ENCODE measurements at regions not wholly inside any gene's neighbourhood (a gene's known extent, or its start where the extent isn't known, plus 50 kb on each side); places are given as distances from the start of the nearest gene placed in this dataset.

DNA sequence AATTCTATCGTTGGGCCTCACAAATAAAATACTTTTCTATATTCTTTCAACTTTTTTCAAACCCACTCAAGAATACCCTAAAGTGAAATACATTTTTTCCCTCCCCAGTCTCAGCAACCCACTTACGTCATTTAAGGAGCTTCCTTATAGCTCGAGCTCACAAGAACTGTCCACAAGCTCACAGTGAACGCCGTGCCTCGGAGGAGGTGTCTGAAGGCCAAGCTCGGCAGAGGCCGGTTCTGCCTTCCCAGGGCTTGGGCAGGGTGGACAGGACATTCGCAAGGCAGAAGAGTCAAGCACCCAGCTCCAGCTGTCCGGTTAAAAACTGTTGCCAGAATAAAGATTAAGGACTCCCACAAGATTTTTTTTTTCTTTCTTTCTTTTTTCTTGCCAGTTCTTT lies 802.3 kb downstream of the QKI start:
- H3K4me1 ChIP-seq (ENCODE audit: control insufficient read depth, insufficient read depth, low read length): no peaks in the 10 kb centered on the region
- 64% methylated on average over 7 of the region's 10 CpGs; no CpG with 5 or more reads in 1 of the 2 experiments for WGBS, 2 experiments (ENCODE audit: extremely low coverage in 2 of 2, insufficient read length in 1 of 2)
- no peak overlapping the region for H2BK5ac ChIP-seq (ENCODE audit: low read depth, low read length, poor library complexity, severe bottlenecking)
- no peak overlapping the region for H3K9ac ChIP-seq (ENCODE audit: low read depth, low read length)
- no peak overlapping the region for H2BK15ac ChIP-seq (ENCODE audit: low read depth, low read length)
- ChIA-PET POLR2A (ENCODE audit: unreplicated experiment) (no interaction called here), CTCF (no interaction called here)
- H3K14ac ChIP-seq (replicated peaks; ENCODE audit: low read depth, low read length): no peak overlapping the region
- DNase-seq (no peak), ATAC-seq (ENCODE audit: low read depth) (no peak)
- H3K4me2 ChIP-seq (ENCODE audit: low read depth, low read length): no peak overlapping the region
- H3K9me3 ChIP-seq (ENCODE audit: control insufficient read depth, insufficient read depth, low read length): peaks cover 21% of the 10 kb centered on the region
- H4K20me1 ChIP-seq (ENCODE audit: insufficient read depth, low read length): no peaks in the 10 kb centered on the region
- intact Hi-C loops (cut with micrococcal nuclease) (no loop called here), dilution Hi-C loops (cut with HindIII; ENCODE audit: low sequenced_read_pairs, unreplicated experiment) (no loop called here), in situ Hi-C loops (cut with MboI; ENCODE audit: low sequenced_read_pairs) (no loop called here)
- no peak overlapping the region for H4K5ac ChIP-seq (ENCODE audit: low read depth, low read length)
- no peak overlapping the region for H2BK20ac ChIP-seq (ENCODE audit: low read depth, low read length)
- no peak overlapping the region for H2AK9ac ChIP-seq (replicated peaks; ENCODE audit: low read depth, low read length, poor library complexity)
- no peak overlapping the region for H2AFZ ChIP-seq (replicated peaks; ENCODE audit: low read length, poor library complexity)
- H2BK120ac ChIP-seq (ENCODE audit: low read depth, low read length): no peak overlapping the region
- no peak overlapping the region for H3K23ac ChIP-seq (ENCODE audit: low read depth, low read length)
- no peaks in the 10 kb centered on the region for H3K27me3 ChIP-seq (ENCODE audit: control insufficient read depth, insufficient read depth, low read length)
- H2AK5ac ChIP-seq (ENCODE audit: low read depth, low read length): no peak overlapping the region
- no peak overlapping the region for H3K56ac ChIP-seq (ENCODE audit: extremely low read depth, insufficient read depth, low read length)
- no peak overlapping the region for H3K27ac ChIP-seq (ENCODE audit: insufficient read depth, low read length)
- H3K4ac ChIP-seq (ENCODE audit: low read depth, low read length): no peak overlapping the region
- H3K18ac ChIP-seq (ENCODE audit: low read depth, low read length): no peak overlapping the region
- H3K9me1 ChIP-seq (ENCODE audit: insufficient read depth, low read length): no peaks in the 10 kb centered on the region
- H3K4me3 ChIP-seq (ENCODE audit: insufficient read depth, low read depth, low read length): no peak overlapping the region
- H3K36me3 ChIP-seq (ENCODE audit: control insufficient read depth, insufficient read depth, low read length): no peaks in the 10 kb centered on the region
- H3K79me1 ChIP-seq (ENCODE audit: low read depth in 1 of 2, low read length in 2 of 2): no peaks in the 10 kb centered on the region
- BruUV-seq (replicated peaks): no TSS peak
- no peak overlapping the region for H4K8ac ChIP-seq (ENCODE audit: low read depth in 2 of 2, low read length in 2 of 2)
- no peak overlapping the region for H4K91ac ChIP-seq (ENCODE audit: insufficient read depth, low read depth, low read length)
- TF ChIP-seq MXI1 (IDR thresholded peaks at IDR 0.05; ENCODE audit: borderline replicate concordance, low read depth, low read length): no peak

Data from IMR-90 (cell line).